ENCODE measurements at regions not wholly inside any gene's neighbourhood (a gene's known extent, or its start where the extent isn't known, plus 50 kb on each side); places are given as distances from the start of the nearest gene placed in this dataset.

DNA sequence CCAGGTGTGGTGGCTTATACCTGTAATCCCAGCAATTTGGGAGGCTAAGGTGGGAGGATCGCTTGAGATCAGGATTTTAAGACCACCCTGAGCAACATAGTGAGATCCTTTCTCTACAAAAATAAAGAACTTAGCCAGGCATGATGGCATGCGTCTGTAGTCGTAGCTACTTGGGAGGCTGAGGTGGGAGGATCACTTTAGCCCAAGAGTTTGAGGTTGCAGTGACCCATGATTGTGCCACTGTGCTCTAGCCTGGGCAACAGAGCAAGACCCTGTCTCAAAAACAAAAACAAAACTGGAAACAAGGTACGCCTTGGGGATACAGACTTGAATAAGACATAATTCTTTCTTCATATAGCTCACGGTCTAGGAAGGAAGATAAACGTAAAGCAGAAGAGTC is 63.1 kb upstream of the GRAMD1B start:
- H3K4me1 ChIP-seq (ENCODE audit: control insufficient read depth, insufficient read depth, low read length): peaks cover 3% of the 10 kb centered on the region
- TF ChIP-seq, protein P1, sequence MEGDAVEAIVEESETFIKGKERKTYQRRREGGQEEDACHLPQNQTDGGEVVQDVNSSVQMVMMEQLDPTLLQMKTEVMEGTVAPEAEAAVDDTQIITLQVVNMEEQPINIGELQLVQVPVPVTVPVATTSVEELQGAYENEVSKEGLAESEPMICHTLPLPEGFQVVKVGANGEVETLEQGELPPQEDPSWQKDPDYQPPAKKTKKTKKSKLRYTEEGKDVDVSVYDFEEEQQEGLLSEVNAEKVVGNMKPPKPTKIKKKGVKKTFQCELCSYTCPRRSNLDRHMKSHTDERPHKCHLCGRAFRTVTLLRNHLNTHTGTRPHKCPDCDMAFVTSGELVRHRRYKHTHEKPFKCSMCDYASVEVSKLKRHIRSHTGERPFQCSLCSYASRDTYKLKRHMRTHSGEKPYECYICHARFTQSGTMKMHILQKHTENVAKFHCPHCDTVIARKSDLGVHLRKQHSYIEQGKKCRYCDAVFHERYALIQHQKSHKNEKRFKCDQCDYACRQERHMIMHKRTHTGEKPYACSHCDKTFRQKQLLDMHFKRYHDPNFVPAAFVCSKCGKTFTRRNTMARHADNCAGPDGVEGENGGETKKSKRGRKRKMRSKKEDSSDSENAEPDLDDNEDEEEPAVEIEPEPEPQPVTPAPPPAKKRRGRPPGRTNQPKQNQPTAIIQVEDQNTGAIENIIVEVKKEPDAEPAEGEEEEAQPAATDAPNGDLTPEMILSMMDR (conservative IDR thresholded peaks at IDR 0.05): no peak
- DNase-seq: no peak
- Mint-ChIP-seq H3K36me3 (ENCODE audit: low read depth) (no peaks in the 10 kb centered on the region), H3K27ac (no peak overlapping the region), H3K4me3 (no peak overlapping the region), H3K27me3 (ENCODE audit: insufficient read depth) (peaks cover 25% of the 10 kb centered on the region), H3K4me1 (no peaks in the 10 kb centered on the region), H3K9me3 (no peaks in the 10 kb centered on the region)
- no peak overlapping the region for H3K4me3 ChIP-seq (ENCODE audit: low read length)
- H3K36me3 ChIP-seq (ENCODE audit: control insufficient read depth, insufficient read depth, low read length): no peaks in the 10 kb centered on the region
- H3K27ac ChIP-seq (ENCODE audit: low read depth, low read length): no peak overlapping the region
- no peaks in the 10 kb centered on the region for H3K9me3 ChIP-seq (ENCODE audit: control insufficient read depth, low read length)
- 93 to 97% methylated on average over 6 of the region's 6 CpGs for WGBS, 2 experiments (ENCODE audit: insufficient coverage in 1 of 2, insufficient read length in 1 of 2)
- no peak overlapping the region for H3K9ac ChIP-seq (ENCODE audit: extremely low read depth, low read length, poor library complexity, severe bottlenecking)
- peaks cover 15% of the 10 kb centered on the region for H3K27me3 ChIP-seq (ENCODE audit: control insufficient read depth, insufficient read depth, low read length, poor library complexity, severe bottlenecking)

GRCh38 chr11:123365955-123366354 is 64.1 kb upstream of the GRAMD1B start:
- Histone ChIP-seq H3K9ac (ENCODE audit: extremely low read depth, low read length, poor library complexity, severe bottlenecking) (no peak overlapping the region), H3K36me3 (ENCODE audit: control insufficient read depth, insufficient read depth, low read length) (no peaks in the 10 kb centered on the region), H3K9me3 (ENCODE audit: control insufficient read depth, low read length) (no peaks in the 10 kb centered on the region), H3K27me3 (ENCODE audit: control insufficient read depth, insufficient read depth, low read length, poor library complexity, severe bottlenecking) (peaks cover 25% of the 10 kb centered on the region), H3K27ac (ENCODE audit: low read depth, low read length) (no peak overlapping the region), H3K4me1 (ENCODE audit: control insufficient read depth, insufficient read depth, low read length) (peaks cover 3% of the 10 kb centered on the region), H3K4me3 (ENCODE audit: low read length) (no peak overlapping the region)
- WGBS, 2 experiments (ENCODE audit: insufficient coverage in 1 of 2, insufficient read length in 1 of 2): 46 to 61% methylated on average over 2 of the region's 2 CpGs
- Mint-ChIP-seq H3K4me1 (no peaks in the 10 kb centered on the region), H3K36me3 (ENCODE audit: low read depth) (no peaks in the 10 kb centered on the region), H3K27ac (no peak overlapping the region), H3K4me3 (no peak overlapping the region), H3K9me3 (no peaks in the 10 kb centered on the region), H3K27me3 (ENCODE audit: insufficient read depth) (peaks cover 34% of the 10 kb centered on the region)
- TF ChIP-seq, protein P1 (conservative IDR thresholded peaks at IDR 0.05): no peak
- DNase-seq: no peak

DNA sequence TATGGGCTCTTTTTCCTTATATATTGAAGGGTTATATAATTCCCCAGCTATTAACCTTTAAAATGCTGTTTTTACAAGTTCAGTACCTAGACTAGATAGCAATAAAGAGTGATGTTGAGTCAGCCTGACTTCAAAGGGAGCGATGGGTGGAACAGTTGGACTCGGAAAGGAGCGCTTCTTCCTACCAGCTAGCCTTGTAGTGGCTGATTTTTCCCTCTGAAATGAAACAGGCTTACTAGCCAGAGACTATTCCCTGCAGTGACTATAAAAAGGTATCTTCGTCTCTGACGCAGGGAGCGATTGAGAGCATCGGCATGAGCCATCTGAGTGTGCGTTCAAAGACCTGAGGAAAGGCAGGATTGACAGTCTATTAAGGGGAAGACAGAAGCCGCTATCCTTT is 66.0 kb upstream of the GRAMD1B start:
- WGBS, 2 experiments (ENCODE audit: insufficient coverage in 1 of 2, insufficient read length in 1 of 2): 94 to 96% methylated on average over 9 of the region's 9 CpGs
- H3K4me1 Mint-ChIP-seq: no peaks in the 10 kb centered on the region
- H3K9ac ChIP-seq (ENCODE audit: extremely low read depth, low read length, poor library complexity, severe bottlenecking): no peak overlapping the region
- H3K27me3 Mint-ChIP-seq (ENCODE audit: insufficient read depth): peaks cover 51% of the 10 kb centered on the region
- H3K36me3 ChIP-seq (ENCODE audit: control insufficient read depth, insufficient read depth, low read length): no peaks in the 10 kb centered on the region
- H3K4me3 ChIP-seq (ENCODE audit: low read length): no peak overlapping the region
- peaks cover 3% of the 10 kb centered on the region for H3K4me1 ChIP-seq (ENCODE audit: control insufficient read depth, insufficient read depth, low read length)
- TF ChIP-seq, protein P1 (conservative IDR thresholded peaks at IDR 0.05): no peak
- no peak overlapping the region for H3K4me3 Mint-ChIP-seq
- peaks cover 41% of the 10 kb centered on the region for H3K27me3 ChIP-seq (ENCODE audit: control insufficient read depth, insufficient read depth, low read length, poor library complexity, severe bottlenecking)
- no peak for DNase-seq
- H3K27ac ChIP-seq (ENCODE audit: low read depth, low read length): no peak overlapping the region
- H3K9me3 ChIP-seq (ENCODE audit: control insufficient read depth, low read length): no peaks in the 10 kb centered on the region
- no peaks in the 10 kb centered on the region for H3K9me3 Mint-ChIP-seq
- H3K36me3 Mint-ChIP-seq (ENCODE audit: low read depth): no peaks in the 10 kb centered on the region
- no peak overlapping the region for H3K27ac Mint-ChIP-seq

Measured in endodermal cell (in vitro differentiated cells).